Caco-2 (cell line): ENCODE measurements at regions not wholly inside any gene's neighbourhood (a gene's known extent, or its start where the extent isn't known, plus 50 kb on each side); places are given as distances from the start of the nearest gene placed in this dataset.

Experiments
- BruUV-seq: library from RNA; stranded (reverse); fragments of 400-500 nt; replicated peaks from 2 replicates; lab custom pipeline; 2021; lab: Mats Ljungman, UMichigan
- CTCF ChIA-PET: fragments of 300-600 bp; sonication (Branson Sonifier 250); formaldehyde crosslinking; loops from one replicate; lab custom pipeline; 2022; ENCODE audit warnings: antibody characterized with exemption; lab: Charles Lee
- POLR2A ChIA-PET: fragments of 300-600 bp; sonication (Branson Sonifier 250); formaldehyde crosslinking; loops from one replicate; lab custom pipeline; 2022; ENCODE audit warnings: antibody characterized with exemption; lab: Charles Lee
- DNase-seq, 2 experiments: peaks; one replicate each; pipeline versions ENCODE4 v3.0.0 to v3.0.0-alpha.2; 2020 to 2022
- H3K27me3 ChIP-seq: replicated peaks from 2 replicates; pipeline ENCODE4 v1.6.0; 2011; ENCODE audit warnings: low read length; ENCODE audit not compliant: control insufficient read depth, insufficient read depth
- H3K36me3 ChIP-seq: 2 replicates; pipeline ENCODE4 v1.5.1; 2011; ENCODE audit warnings: low read length; ENCODE audit not compliant: control insufficient read depth, insufficient read depth
- H3K4me1 ChIP-seq: fragments of 250-450 bp; sonication (Bioruptor Pico); 2 replicates; pipeline ENCODE4 v1.5.1; 2020; ENCODE audit warnings: mild to moderate bottlenecking
- H3K4me3 ChIP-seq: 2 replicates; pipeline ENCODE4 v1.5.1; 2011; ENCODE audit warnings: low read depth, mild to moderate bottlenecking, control low read depth, low read length
- H3K9me3 ChIP-seq: fragments of 250-450 bp; sonication (Bioruptor Pico); 2 replicates; pipeline ENCODE4 v1.5.1; 2020; ENCODE audit warnings: mild to moderate bottlenecking, moderate library complexity
- H3K27ac Mint-ChIP-seq: one replicate; pipeline ENCODE4 v1.8.0; 2022; ENCODE audit warnings: mixed read lengths; ENCODE audit not compliant: unreplicated experiment
- H3K27me3 Mint-ChIP-seq: one replicate; pipeline ENCODE4 v1.8.0; 2022; ENCODE audit warnings: mixed read lengths; ENCODE audit not compliant: insufficient read depth, unreplicated experiment
- H3K36me3 Mint-ChIP-seq: one replicate; pipeline ENCODE4 v1.8.0; 2022; ENCODE audit warnings: mild to moderate bottlenecking, mixed read lengths; ENCODE audit not compliant: insufficient read depth, unreplicated experiment
- H3K4me1 Mint-ChIP-seq: one replicate; pipeline ENCODE4 v1.8.0; 2022; ENCODE audit warnings: low read depth, mixed read lengths; ENCODE audit not compliant: unreplicated experiment
- H3K4me3 Mint-ChIP-seq: one replicate; pipeline ENCODE4 v1.8.0; 2022; ENCODE audit warnings: mild to moderate bottlenecking, moderate library complexity, mixed read lengths; ENCODE audit not compliant: unreplicated experiment
- H3K9me3 Mint-ChIP-seq: one replicate; pipeline ENCODE4 v1.8.0; 2022; ENCODE audit warnings: mixed read lengths; ENCODE audit not compliant: unreplicated experiment
- intact Hi-C: fragments of 100-400 bp; cut with micrococcal nuclease; formaldehyde crosslinking; loops from one replicate; pipeline ENCODE4 v1.10.0; 2022; ENCODE audit not compliant: unreplicated experiment
- TF ChIP-seq, protein P1 (sequence below), 2 experiments: fragments of 200-600 bp in 1 of 2; IDR thresholded peaks; 1 replicate in 1 of 2; 2 replicates in 1 of 2; pipeline versions ENCODE4 v1.5.1 to v1.8.0; 2011 to 2022; ENCODE audit warnings: antibody characterized with exemption in 1 of 2, control low read depth in 1 of 2, inconsistent platforms in 1 of 2, low read depth in 1 of 2, low read length in 1 of 2, mild to moderate bottlenecking in 1 of 2, moderate library complexity in 1 of 2; ENCODE audit not compliant: insufficient read depth in 1 of 2, severe bottlenecking in 1 of 2, unreplicated experiment in 1 of 2

DNA sequence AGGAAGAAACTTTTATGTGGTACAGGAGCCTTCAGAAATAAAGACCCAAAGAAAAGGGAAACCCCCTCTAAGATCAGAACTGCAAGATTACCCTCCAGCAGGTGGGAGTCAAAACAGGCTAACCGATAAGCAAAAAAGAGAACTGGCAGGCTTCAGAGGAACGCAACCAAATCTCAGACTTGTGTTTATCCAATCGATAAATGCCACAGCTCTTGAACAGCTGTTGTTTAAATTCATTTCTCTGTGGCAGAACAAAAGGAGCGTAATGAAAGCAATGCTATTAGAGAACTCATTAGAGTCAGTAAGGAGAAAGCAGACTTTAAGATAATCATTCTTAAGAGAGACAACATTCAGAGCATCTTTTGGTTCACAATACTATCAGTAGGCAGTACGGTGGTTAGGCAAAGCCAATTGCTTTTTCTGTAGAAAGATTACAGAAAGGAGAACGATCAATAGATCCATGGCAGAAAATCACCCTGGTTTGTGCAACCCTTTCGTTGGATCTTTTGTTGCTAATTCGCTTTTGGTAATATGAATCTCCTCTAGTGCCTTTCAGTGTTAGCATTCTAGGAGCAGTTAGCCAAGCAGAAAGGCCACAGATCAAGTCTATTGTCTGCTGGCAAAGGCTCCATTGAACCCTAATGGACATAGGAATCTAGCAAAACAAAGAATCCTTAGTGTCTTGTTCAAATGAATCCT is 476.4 kb upstream of the CHST9 start:
- POLR2A ChIA-PET = no interaction called here
- TF ChIP-seq, protein P1, sequence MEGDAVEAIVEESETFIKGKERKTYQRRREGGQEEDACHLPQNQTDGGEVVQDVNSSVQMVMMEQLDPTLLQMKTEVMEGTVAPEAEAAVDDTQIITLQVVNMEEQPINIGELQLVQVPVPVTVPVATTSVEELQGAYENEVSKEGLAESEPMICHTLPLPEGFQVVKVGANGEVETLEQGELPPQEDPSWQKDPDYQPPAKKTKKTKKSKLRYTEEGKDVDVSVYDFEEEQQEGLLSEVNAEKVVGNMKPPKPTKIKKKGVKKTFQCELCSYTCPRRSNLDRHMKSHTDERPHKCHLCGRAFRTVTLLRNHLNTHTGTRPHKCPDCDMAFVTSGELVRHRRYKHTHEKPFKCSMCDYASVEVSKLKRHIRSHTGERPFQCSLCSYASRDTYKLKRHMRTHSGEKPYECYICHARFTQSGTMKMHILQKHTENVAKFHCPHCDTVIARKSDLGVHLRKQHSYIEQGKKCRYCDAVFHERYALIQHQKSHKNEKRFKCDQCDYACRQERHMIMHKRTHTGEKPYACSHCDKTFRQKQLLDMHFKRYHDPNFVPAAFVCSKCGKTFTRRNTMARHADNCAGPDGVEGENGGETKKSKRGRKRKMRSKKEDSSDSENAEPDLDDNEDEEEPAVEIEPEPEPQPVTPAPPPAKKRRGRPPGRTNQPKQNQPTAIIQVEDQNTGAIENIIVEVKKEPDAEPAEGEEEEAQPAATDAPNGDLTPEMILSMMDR (IDR thresholded peaks at IDR 0.05; ENCODE audit: insufficient read depth in 1 of 2, low read depth in 1 of 2, low read length in 1 of 2, severe bottlenecking in 1 of 2, unreplicated experiment in 1 of 2) = no peak
- H3K27me3 ChIP-seq = no peaks in the 10 kb centered on the region
- Mint-ChIP-seq H3K27ac (no peak overlapping the region), H3K36me3 (no peaks in the 10 kb centered on the region), H3K4me3 (no peak overlapping the region), H3K4me1 (no peaks in the 10 kb centered on the region), H3K27me3 (no peaks in the 10 kb centered on the region), H3K9me3 (no peaks in the 10 kb centered on the region)
- no peaks in the 10 kb centered on the region for H3K4me1 ChIP-seq
- BruUV-seq = no TSS peak
- H3K4me3 ChIP-seq = no peak overlapping the region
- DNase-seq = no peak
- no peaks in the 10 kb centered on the region for H3K9me3 ChIP-seq
- intact Hi-C loops = no loop called here
- CTCF ChIA-PET = no interaction called here
- H3K36me3 ChIP-seq = no peaks in the 10 kb centered on the region

DNA sequence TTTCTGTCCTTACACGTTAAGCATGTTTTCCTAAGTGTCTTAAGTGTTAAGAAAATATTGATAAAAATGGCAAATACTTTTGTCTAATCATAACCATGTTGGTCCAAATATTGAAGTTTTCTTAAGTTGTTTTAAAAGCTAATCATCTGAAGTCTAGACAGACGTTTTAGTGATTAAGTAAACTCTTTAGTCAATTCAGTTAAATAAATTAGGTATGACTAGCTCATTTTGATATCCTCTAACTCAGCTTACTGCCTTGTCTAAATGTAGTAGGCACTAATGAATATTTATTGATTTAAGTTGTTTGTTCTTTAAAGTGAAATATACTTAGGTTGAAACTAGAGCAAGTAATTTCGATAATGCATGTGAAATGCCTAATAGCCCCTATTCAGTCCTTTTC is 471.8 kb upstream of the CHST9 start:
- ChIA-PET CTCF (no interaction called here), POLR2A (no interaction called here)
- Mint-ChIP-seq H3K27ac (no peak overlapping the region), H3K36me3 (no peaks in the 10 kb centered on the region), H3K9me3 (no peaks in the 10 kb centered on the region), H3K4me3 (no peak overlapping the region), H3K27me3 (no peaks in the 10 kb centered on the region), H3K4me1 (no peaks in the 10 kb centered on the region)
- Histone ChIP-seq H3K36me3 (no peaks in the 10 kb centered on the region), H3K27me3 (no peaks in the 10 kb centered on the region), H3K4me1 (no peaks in the 10 kb centered on the region), H3K9me3 (no peaks in the 10 kb centered on the region), H3K4me3 (no peak overlapping the region)
- TF ChIP-seq, protein P1 (IDR thresholded peaks at IDR 0.05; ENCODE audit: insufficient read depth in 1 of 2, low read depth in 1 of 2, low read length in 1 of 2, severe bottlenecking in 1 of 2, unreplicated experiment in 1 of 2) = no peak
- intact Hi-C loops = no loop called here
- DNase-seq = no peak
- BruUV-seq = no TSS peak

DNA sequence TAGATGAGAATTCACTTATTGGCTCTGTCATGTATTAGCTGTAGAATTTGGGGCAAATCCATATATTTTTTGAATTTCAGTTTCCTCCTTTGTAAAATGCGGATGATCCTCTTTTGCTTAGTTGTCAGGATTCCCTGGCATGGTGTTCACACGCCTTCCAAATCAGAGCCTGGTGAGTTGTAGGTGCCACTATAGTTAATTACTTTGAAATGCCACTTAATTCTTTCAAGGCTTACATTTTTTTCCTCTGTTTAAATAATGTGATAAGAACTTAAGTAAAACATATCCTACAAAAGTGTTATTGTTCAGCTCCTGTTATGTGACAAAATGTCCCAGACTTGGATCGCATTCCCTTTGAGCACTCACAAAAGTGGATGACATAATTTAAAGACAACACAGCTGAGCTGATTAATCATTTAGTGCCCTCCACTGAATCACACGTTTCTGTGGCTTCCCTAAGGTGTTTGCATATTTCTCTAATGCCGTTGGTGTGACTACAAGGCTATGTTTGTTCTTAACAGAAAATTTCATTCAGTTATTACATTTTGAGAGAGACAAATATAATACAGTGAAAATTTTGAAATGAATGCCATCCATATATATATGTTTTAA is 471.2 kb upstream of the CHST9 start:
- Histone ChIP-seq H3K36me3 (no peaks in the 10 kb centered on the region), H3K9me3 (no peaks in the 10 kb centered on the region), H3K27me3 (no peaks in the 10 kb centered on the region), H3K4me1 (no peaks in the 10 kb centered on the region), H3K4me3 (no peak overlapping the region)
- DNase-seq = no peak
- H3K27ac Mint-ChIP-seq = no peak overlapping the region
- intact Hi-C loops = no loop called here
- no peaks in the 10 kb centered on the region for H3K27me3 Mint-ChIP-seq
- no peaks in the 10 kb centered on the region for H3K4me1 Mint-ChIP-seq
- H3K9me3 Mint-ChIP-seq = no peaks in the 10 kb centered on the region
- H3K36me3 Mint-ChIP-seq = no peaks in the 10 kb centered on the region
- H3K4me3 Mint-ChIP-seq = no peak overlapping the region
- ChIA-PET CTCF (no interaction called here), POLR2A (no interaction called here)
- BruUV-seq = no TSS peak
- TF ChIP-seq, protein P1 (IDR thresholded peaks at IDR 0.05; ENCODE audit: insufficient read depth in 1 of 2, low read depth in 1 of 2, low read length in 1 of 2, severe bottlenecking in 1 of 2, unreplicated experiment in 1 of 2) = no peak
